GM23248 (cell line): ENCODE measurements at regions not wholly inside any gene's neighbourhood (a gene's known extent, or its start where the extent isn't known, plus 50 kb on each side); places are given as distances from the start of the nearest gene placed in this dataset.

ENCODE experiments used
- EZH2 ChIP-seq: fragments of 200-600 bp; sonication (generic); IDR thresholded peaks from 2 replicates; pipeline ENCODE4 v1.6.1; 2018; ENCODE audit warnings: antibody characterized with exemption, mild to moderate bottlenecking; ENCODE audit not compliant: insufficient read depth, poor library complexity, severe bottlenecking
- EZH2phosphoT487 ChIP-seq: fragments of 200-600 bp; sonication (generic); IDR thresholded peaks from 2 replicates; pipeline ENCODE4 v1.6.1; 2018; ENCODE audit warnings: antibody characterized with exemption, moderate library complexity, mild to moderate bottlenecking, low read depth; ENCODE audit not compliant: insufficient read depth

DNA sequence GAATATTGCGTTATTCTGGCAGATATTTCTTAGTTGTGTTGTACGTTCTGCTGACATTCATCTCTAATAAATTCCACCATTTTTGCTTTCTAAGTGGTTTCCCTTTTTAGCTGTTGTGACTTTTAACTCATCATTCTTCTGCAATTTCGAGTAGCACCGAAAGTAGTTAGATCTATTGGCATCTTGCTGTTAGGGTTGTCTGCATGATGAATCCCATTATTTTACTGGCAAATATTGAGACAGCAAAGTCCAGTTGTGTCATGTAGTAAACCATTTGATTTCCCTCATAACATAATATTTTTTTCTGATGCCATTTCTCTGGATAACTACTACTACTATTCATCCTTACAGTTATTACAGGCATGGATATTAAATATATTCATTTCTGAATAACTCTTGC is 143.9 kb downstream of the SLITRK1 start:
- TF ChIP-seq EZH2 (no peak), EZH2phosphoT487 (no peak)
